Mesenchymal stem cell (in vitro differentiated cells and primary cell): ENCODE measurements at regions not wholly inside any gene's neighbourhood (a gene's known extent, or its start where the extent isn't known, plus 50 kb on each side); places are given as distances from the start of the nearest gene placed in this dataset.
"Not testable (repeated sequence)": the region's sequence is repeated elsewhere in the genome, so short reads cannot be mapped to it uniquely, and the experiment has no call there.

ENCODE experiments used
- DNase-seq: peaks from one replicate; pipeline ENCODE4 v3.0.0-alpha.2; 2013
- H2AFZ ChIP-seq: one replicate; pipeline ENCODE4 v1.6.1; 2013; ENCODE audit warnings: low read depth, mild to moderate bottlenecking, control low read depth, inconsistent platforms, low read length, moderate library complexity
- H2AK5ac ChIP-seq: 2 replicates; pipeline ENCODE4 v1.6.1; 2013; ENCODE audit warnings: low read length, moderate library complexity, mild to moderate bottlenecking, inconsistent platforms; ENCODE audit not compliant: severe bottlenecking
- H2BK120ac ChIP-seq: one replicate; pipeline ENCODE4 v1.6.1; 2013; ENCODE audit warnings: low read depth, mild to moderate bottlenecking, inconsistent platforms, low read length, moderate library complexity
- H2BK12ac ChIP-seq, 2 experiments: one replicate each; pipeline ENCODE4 v1.6.1; 2013; ENCODE audit warnings: inconsistent platforms in 2 of 2, low read length in 2 of 2, mild to moderate bottlenecking in 2 of 2, moderate library complexity in 2 of 2, control low read depth in 1 of 2
- H2BK15ac ChIP-seq: one replicate; pipeline ENCODE4 v1.6.1; 2013; ENCODE audit warnings: mild to moderate bottlenecking, low read depth, inconsistent platforms; ENCODE audit not compliant: poor library complexity, severe bottlenecking
- H2BK5ac ChIP-seq: 2 replicates; pipeline ENCODE4 v1.6.1; 2013; ENCODE audit warnings: low read depth, mild to moderate bottlenecking, low read length, control low read depth, inconsistent platforms; ENCODE audit not compliant: poor library complexity, severe bottlenecking
- H3K14ac ChIP-seq, 2 experiments: one replicate each; pipeline ENCODE4 v1.6.1; 2013; ENCODE audit warnings: inconsistent platforms in 2 of 2, low read length in 2 of 2, control low read depth in 1 of 2, mild to moderate bottlenecking in 1 of 2, moderate library complexity in 1 of 2
- H3K18ac ChIP-seq, 2 experiments: one replicate each; pipeline ENCODE4 v1.6.1; 2013; ENCODE audit warnings: inconsistent platforms in 2 of 2, low read length in 2 of 2, control low read depth in 1 of 2, low read depth in 1 of 2, mild to moderate bottlenecking in 1 of 2
- H3K23ac ChIP-seq, 2 experiments: one replicate each; pipeline ENCODE4 v1.6.1; 2013; ENCODE audit warnings: inconsistent platforms in 2 of 2, low read length in 2 of 2, mild to moderate bottlenecking in 2 of 2, moderate library complexity in 2 of 2, control low read depth in 1 of 2
- H3K27ac ChIP-seq: 2 replicates; pipeline ENCODE4 v1.5.1; 2013; ENCODE audit warnings: mild to moderate bottlenecking, moderate library complexity, low read length, control low read depth, inconsistent platforms; ENCODE audit not compliant: poor library complexity, severe bottlenecking
- H3K27me3 ChIP-seq, 2 experiments: 2 replicates each; pipeline versions ENCODE4 v1.6.1 to v1.7.0; 2013; ENCODE audit warnings: low read length in 2 of 2, mild to moderate bottlenecking in 2 of 2, moderate library complexity in 2 of 2, control low read depth in 1 of 2, inconsistent platforms in 1 of 2; ENCODE audit not compliant: control insufficient read depth in 1 of 2, insufficient read depth in 1 of 2
- H3K36me3 ChIP-seq, 2 experiments: 2 replicates each; pipeline versions ENCODE4 v1.6.1 to v1.7.0; 2013; ENCODE audit warnings: low read length in 2 of 2, control low read depth in 1 of 2, inconsistent platforms in 1 of 2, low read depth in 1 of 2, mild to moderate bottlenecking in 1 of 2; ENCODE audit not compliant: insufficient read depth in 2 of 2, control insufficient read depth in 1 of 2
- H3K4ac ChIP-seq, 2 experiments: one replicate each; pipeline ENCODE4 v1.6.1; 2013; ENCODE audit warnings: inconsistent platforms in 2 of 2, low read length in 2 of 2, mild to moderate bottlenecking in 2 of 2, moderate library complexity in 2 of 2, control low read depth in 1 of 2, low read depth in 1 of 2
- H3K4me1 ChIP-seq: 2 replicates; pipeline ENCODE4 v1.6.1; 2013; ENCODE audit warnings: low read depth, low read length, control low read depth; ENCODE audit not compliant: control insufficient read depth, insufficient read depth
- H3K4me2 ChIP-seq: 2 replicates; pipeline ENCODE4 v1.6.1; 2013; ENCODE audit warnings: low read length, mild to moderate bottlenecking, inconsistent platforms; ENCODE audit not compliant: poor library complexity, severe bottlenecking
- H3K4me3 ChIP-seq, 2 experiments: 2 replicates each; pipeline versions ENCODE4 v1.5.1 to v1.7.0; 2013; ENCODE audit warnings: low read length in 2 of 2, mild to moderate bottlenecking in 2 of 2, control low read depth in 1 of 2, low read depth in 1 of 2; ENCODE audit not compliant: insufficient read depth in 1 of 2
- H3K79me1 ChIP-seq: replicated peaks from 2 replicates; pipeline ENCODE4 v1.6.1; 2013; ENCODE audit warnings: mild to moderate bottlenecking, control low read depth, low read length, inconsistent platforms; ENCODE audit not compliant: poor library complexity, severe bottlenecking
- H3K9ac ChIP-seq: 2 replicates; pipeline ENCODE4 v1.7.0; 2013; ENCODE audit warnings: mild to moderate bottlenecking, low read length, moderate library complexity
- H3K9me3 ChIP-seq: 2 replicates; pipeline ENCODE4 v1.7.0; 2013; ENCODE audit warnings: mild to moderate bottlenecking, low read length; ENCODE audit not compliant: control insufficient read depth
- H4K8ac ChIP-seq: one replicate; pipeline ENCODE4 v1.6.1; 2013; ENCODE audit warnings: inconsistent platforms, mild to moderate bottlenecking, low read length, moderate library complexity
- H4K91ac ChIP-seq: one replicate; pipeline ENCODE4 v1.6.1; 2013; ENCODE audit warnings: mild to moderate bottlenecking, low read length, inconsistent platforms
- WGBS: methylation state at CpG from one replicate; pipeline ENCODE4 v1.1.7; 2013; ENCODE audit warnings: mixed read lengths; 5-methylcytosine and 5-hydroxymethylcytosine counted together

GRCh38 chr4:126539771-126540170 lies 1093.0 kb upstream of the INTU start:
- no peak overlapping the region for H3K14ac ChIP-seq

GRCh38 chr4:126541820-126542219 lies 1090.9 kb upstream of the INTU start:
- Histone ChIP-seq H2BK120ac (no peak overlapping the region), H3K27me3 (no peaks in the 10 kb centered on the region), H3K14ac (no peak overlapping the region), H3K18ac (no peak overlapping the region), H3K4me3 (no peak overlapping the region), H3K9me3 (no peaks in the 10 kb centered on the region), H3K23ac (no peak overlapping the region), H3K27ac (peak overlapping the region; percentile 13), H3K4ac (no peak overlapping the region), H2BK5ac (no peak overlapping the region), H3K79me1 (no peaks in the 10 kb centered on the region), H2BK12ac (no peak overlapping the region), H2BK15ac (no peak overlapping the region), H3K4me1 (no peaks in the 10 kb centered on the region), H4K8ac (no peak overlapping the region), H2AK5ac (no peak overlapping the region), H4K91ac (no peak overlapping the region), H2AFZ (no peak overlapping the region), H3K4me2 (no peak overlapping the region), H3K36me3 (no peaks in the 10 kb centered on the region), H3K9ac (no peak overlapping the region)
- no peak for DNase-seq
- WGBS, result 88% methylated on average over 2 of the region's 2 CpGs

More at GRCh38 chr4:126539771-126540170, 1093.0 kb upstream of the INTU start:
- H3K4ac ChIP-seq, result no peak overlapping the region
- no peaks in the 10 kb centered on the region for H3K27me3 ChIP-seq
- H3K27ac ChIP-seq, result no peak overlapping the region
- no peak overlapping the region for H3K9ac ChIP-seq
- H2BK15ac ChIP-seq, result no peak overlapping the region
- DNase-seq, result no peak
- H2AFZ ChIP-seq, result no peak overlapping the region
- no peak overlapping the region for H3K23ac ChIP-seq
- no peaks in the 10 kb centered on the region for H3K36me3 ChIP-seq
- no peaks in the 10 kb centered on the region for H3K79me1 ChIP-seq
- H3K4me3 ChIP-seq, result no peak overlapping the region
- H3K4me1 ChIP-seq, result no peaks in the 10 kb centered on the region
- H3K9me3 ChIP-seq, result no peaks in the 10 kb centered on the region
- H2BK12ac ChIP-seq, result no peak overlapping the region
- no peak overlapping the region for H3K4me2 ChIP-seq
- H4K91ac ChIP-seq, result no peak overlapping the region
- WGBS, result 100% methylated on average over 3 of the region's 3 CpGs
- H2BK5ac ChIP-seq, result no peak overlapping the region
- H2BK120ac ChIP-seq, result no peak overlapping the region
- H3K18ac ChIP-seq, result no peak overlapping the region
- H4K8ac ChIP-seq, result no peak overlapping the region
- no peak overlapping the region for H2AK5ac ChIP-seq

GRCh38 chr4:126544276-126544675 lies 1088.5 kb upstream of the INTU start:
- H3K4me1 ChIP-seq, result no peaks in the 10 kb centered on the region
- WGBS, result 71% methylated on average over 5 of the region's 5 CpGs
- H3K23ac ChIP-seq, result no peak overlapping the region
- H3K79me1 ChIP-seq, result no peaks in the 10 kb centered on the region
- no peak overlapping the region for H3K9ac ChIP-seq
- H4K8ac ChIP-seq, result no peak overlapping the region
- no peak overlapping the region for H3K27ac ChIP-seq
- no peak overlapping the region for H2BK12ac ChIP-seq
- no peak overlapping the region for H3K18ac ChIP-seq
- no peak overlapping the region for H2AK5ac ChIP-seq
- no peak overlapping the region for H2BK5ac ChIP-seq
- H3K27me3 ChIP-seq, result no peaks in the 10 kb centered on the region
- H3K4ac ChIP-seq, result no peak overlapping the region
- H3K9me3 ChIP-seq, result no peaks in the 10 kb centered on the region
- no peaks in the 10 kb centered on the region for H3K36me3 ChIP-seq
- no peak overlapping the region for H4K91ac ChIP-seq
- no peak overlapping the region for H3K4me3 ChIP-seq
- H3K4me2 ChIP-seq, result no peak overlapping the region
- no peak overlapping the region for H2BK15ac ChIP-seq
- no peak overlapping the region for H2AFZ ChIP-seq
- H2BK120ac ChIP-seq, result no peak overlapping the region
- no peak overlapping the region for H3K14ac ChIP-seq
- DNase-seq, result no peak

- not testable (repeated sequence) for H3K9me3 ChIP-seq, H3K4me1 ChIP-seq, H3K23ac ChIP-seq, H3K9ac ChIP-seq, H3K18ac ChIP-seq, H2BK5ac ChIP-seq, H2AFZ ChIP-seq, H3K27me3 ChIP-seq, H3K4me3 ChIP-seq, H3K4ac ChIP-seq, H2BK120ac ChIP-seq, H2BK15ac ChIP-seq, H2BK12ac ChIP-seq, H4K8ac ChIP-seq, H3K4me2 ChIP-seq, H3K79me1 ChIP-seq, H3K36me3 ChIP-seq, H2AK5ac ChIP-seq, H3K14ac ChIP-seq, DNase-seq, H4K91ac ChIP-seq, H3K27ac ChIP-seq
- WGBS, result 96% methylated on average over 10 of the region's 10 CpGs
These were observed 1086.6 kb upstream of the INTU start for GRCh38 chr4:126546197-126546596.
